Left ventricle myocardium inferior (tissue), 1 donor: ENCODE measurements at regions not wholly inside any gene's neighbourhood (a gene's known extent, or its start where the extent isn't known, plus 50 kb on each side); places are given as distances from the start of the nearest gene placed in this dataset.
"Not testable (repeated sequence)": the region's sequence is repeated elsewhere in the genome, so short reads cannot be mapped to it uniquely, and the experiment has no call there.

Experiments used
- DNase-seq: peaks from one replicate; pipeline ENCODE4 v3.0.0-alpha.2; 2020
- H3K27ac ChIP-seq: fragments of 200-600 bp; replicated peaks from 2 replicates; pipeline ENCODE4 v1.8.0; 2021
- H3K27me3 ChIP-seq: fragments of 200-600 bp; 2 replicates; pipeline ENCODE4 v1.8.0; 2021; ENCODE audit warnings: low read depth
- H3K36me3 ChIP-seq: fragments of 200-600 bp; 2 replicates; pipeline ENCODE4 v1.8.0; 2021
- H3K4me1 ChIP-seq: fragments of 200-600 bp; 2 replicates; pipeline ENCODE4 v1.8.0; 2021
- H3K4me3 ChIP-seq: fragments of 200-600 bp; 2 replicates; pipeline ENCODE4 v1.8.0; 2021; ENCODE audit warnings: mild to moderate bottlenecking, moderate library complexity
- H3K9me3 ChIP-seq: fragments of 200-600 bp; replicated peaks from 2 replicates; pipeline ENCODE4 v1.8.0; 2021
- CTCF ChIP-seq: fragments of 200-600 bp; IDR thresholded peaks from 2 replicates; pipeline ENCODE4 v1.8.0; 2021; ENCODE audit warnings: antibody characterized with exemption, mild to moderate bottlenecking, borderline replicate concordance
- intact Hi-C: fragments of 100-400 bp; cut with micrococcal nuclease; formaldehyde crosslinking; loops from one replicate; pipeline ENCODE4 v1.11.0; 2022
- donor health status: DM: no; HTN: yes; CAD: no; lungs with severe emphysema.

DNA sequence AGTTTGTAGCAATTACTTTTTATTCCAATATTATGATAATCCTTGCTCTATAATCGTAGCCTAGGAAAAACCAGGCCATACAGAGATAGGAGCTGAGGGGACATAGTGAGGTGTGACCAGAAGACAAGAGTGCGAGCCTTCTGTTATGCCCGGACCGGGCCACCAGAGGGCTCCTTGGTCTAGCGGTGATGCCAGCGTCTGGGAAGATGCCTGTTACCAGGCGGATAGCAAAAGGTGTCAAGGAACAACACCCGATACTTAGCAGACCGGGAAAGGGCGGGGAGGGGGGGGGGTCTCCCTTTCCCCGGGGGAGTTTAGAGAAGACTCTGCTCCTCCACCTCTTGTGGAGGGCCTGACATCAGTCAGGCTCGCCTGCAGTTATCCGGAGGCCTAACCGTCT lies 67.1 kb upstream of the MUC20 start:
- intact Hi-C loops, H3K27ac ChIP-seq, H3K4me1 ChIP-seq, H3K27me3 ChIP-seq, DNase-seq, H3K9me3 ChIP-seq, H3K4me3 ChIP-seq, H3K36me3 ChIP-seq: not testable (repeated sequence)
- TF ChIP-seq CTCF, result peak; percentile 20

DNA sequence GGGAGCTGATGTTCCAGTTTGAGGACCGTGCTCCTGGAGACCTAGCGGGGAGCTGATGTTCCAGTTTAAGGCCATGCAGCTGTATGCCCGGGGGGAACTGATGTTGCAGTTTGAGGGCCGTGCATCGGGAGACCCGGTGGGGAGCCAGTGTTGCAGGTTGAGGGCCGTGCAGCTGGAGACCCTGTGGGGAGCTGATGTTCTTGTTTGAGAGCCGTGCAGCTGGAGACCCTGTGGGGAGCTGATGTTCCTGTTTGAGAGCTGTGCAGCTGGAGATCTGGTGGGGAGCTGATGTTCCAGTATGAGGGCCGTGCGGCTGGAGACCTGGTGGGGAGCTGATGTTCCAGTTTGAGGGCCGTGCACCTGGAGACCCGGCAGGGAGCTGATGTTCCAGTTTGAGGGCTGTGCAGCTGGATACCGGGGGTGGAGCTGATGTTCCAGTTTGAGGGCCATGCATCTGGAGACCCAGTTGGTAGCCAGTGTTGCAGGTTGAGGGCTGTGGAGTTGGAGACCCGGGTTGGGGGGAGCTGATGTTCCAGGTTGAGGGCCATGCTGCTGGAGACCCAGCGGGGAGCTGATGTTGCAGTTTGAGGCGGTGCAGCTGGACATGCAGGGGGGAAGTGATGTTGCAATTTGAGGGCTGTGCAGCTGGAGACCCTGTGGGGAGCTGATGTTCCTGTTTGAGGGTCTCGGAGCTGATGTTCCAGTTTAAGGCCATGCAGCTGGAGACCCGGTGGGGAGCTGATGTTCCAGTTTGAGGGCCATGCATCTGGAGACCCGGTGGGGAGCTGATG lies 64.4 kb upstream of the APOD start:
- H3K4me1 ChIP-seq, H3K27ac ChIP-seq, DNase-seq, H3K9me3 ChIP-seq, intact Hi-C loops, H3K27me3 ChIP-seq, H3K4me3 ChIP-seq, H3K36me3 ChIP-seq: not testable (repeated sequence)

DNA sequence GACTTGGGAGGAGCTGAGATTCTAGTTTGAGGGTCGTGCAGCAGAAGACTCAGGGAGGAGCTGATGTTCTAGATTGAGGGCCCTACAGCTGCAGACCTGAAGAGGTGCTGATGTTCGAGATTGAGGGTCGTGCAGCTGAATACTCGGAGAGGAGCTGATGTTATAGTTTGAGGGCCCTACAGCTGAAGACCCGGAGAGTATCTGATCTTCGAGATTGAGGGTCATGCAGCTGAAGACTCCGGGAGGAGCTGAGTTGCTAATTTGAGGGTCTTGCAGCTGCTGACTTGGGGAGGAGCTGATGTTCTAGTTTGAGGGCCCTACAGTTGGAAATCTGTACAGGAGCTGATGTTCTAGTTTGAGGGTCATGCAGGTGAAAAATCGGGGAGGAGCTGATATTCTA lies 62.1 kb upstream of the APOD start:
- H3K4me1 ChIP-seq, H3K27ac ChIP-seq, H3K4me3 ChIP-seq, intact Hi-C loops, DNase-seq, H3K36me3 ChIP-seq, H3K27me3 ChIP-seq, H3K9me3 ChIP-seq: not testable (repeated sequence)

DNA sequence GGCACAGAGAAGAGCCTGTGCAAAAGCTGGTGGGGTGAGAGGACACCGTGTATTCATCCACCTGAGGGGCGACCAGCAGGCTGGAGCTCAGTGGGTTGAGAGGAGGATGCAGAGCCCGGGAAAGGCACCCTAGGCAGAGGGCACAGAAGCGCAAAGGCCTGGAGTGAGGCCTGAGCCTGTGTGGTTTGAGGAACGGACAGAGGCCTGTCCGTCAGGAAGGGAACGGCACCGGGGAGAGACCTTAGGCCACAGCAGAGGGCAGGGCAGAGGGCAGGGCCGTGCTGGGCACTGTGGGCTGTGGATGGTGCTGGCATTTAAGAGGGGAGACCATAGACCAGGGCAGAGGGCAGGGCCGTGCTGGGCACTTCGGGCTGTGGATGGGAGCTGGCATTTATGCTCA lies 59.5 kb upstream of the APOD start:
- DNase-seq, intact Hi-C loops, H3K36me3 ChIP-seq, H3K9me3 ChIP-seq, H3K27ac ChIP-seq, H3K4me3 ChIP-seq, H3K27me3 ChIP-seq, H3K4me1 ChIP-seq: not testable (repeated sequence)

DNA sequence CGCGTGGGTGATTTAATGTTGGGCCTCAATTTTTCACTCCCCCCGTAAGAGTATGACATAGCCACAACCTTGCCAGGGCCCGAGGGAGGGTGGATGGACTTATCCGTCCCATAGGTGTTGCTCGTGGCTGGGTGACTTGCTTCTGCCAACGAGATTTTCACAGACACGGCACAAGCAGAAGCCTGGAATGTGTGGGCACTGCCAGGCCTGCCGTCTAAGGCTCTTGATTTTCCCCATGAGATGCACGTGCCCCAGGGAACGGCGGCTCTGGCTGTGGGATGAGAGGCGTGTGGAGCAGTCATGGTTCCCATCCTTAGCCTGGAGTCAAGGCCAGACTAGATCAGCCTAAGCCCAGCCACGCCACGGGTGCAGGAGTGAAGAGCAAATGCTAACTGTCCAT lies 58.6 kb upstream of the APOD start:
- DNase-seq, H3K4me1 ChIP-seq, H3K27me3 ChIP-seq, H3K9me3 ChIP-seq, H3K36me3 ChIP-seq, intact Hi-C loops, H3K4me3 ChIP-seq, H3K27ac ChIP-seq: not testable (repeated sequence)

GRCh38 chr3:195638456-195638855 lies 54.7 kb upstream of the APOD start:
- H3K27me3 ChIP-seq, H3K9me3 ChIP-seq, H3K36me3 ChIP-seq, DNase-seq, H3K27ac ChIP-seq, H3K4me1 ChIP-seq, H3K4me3 ChIP-seq, intact Hi-C loops: not testable (repeated sequence)

DNA sequence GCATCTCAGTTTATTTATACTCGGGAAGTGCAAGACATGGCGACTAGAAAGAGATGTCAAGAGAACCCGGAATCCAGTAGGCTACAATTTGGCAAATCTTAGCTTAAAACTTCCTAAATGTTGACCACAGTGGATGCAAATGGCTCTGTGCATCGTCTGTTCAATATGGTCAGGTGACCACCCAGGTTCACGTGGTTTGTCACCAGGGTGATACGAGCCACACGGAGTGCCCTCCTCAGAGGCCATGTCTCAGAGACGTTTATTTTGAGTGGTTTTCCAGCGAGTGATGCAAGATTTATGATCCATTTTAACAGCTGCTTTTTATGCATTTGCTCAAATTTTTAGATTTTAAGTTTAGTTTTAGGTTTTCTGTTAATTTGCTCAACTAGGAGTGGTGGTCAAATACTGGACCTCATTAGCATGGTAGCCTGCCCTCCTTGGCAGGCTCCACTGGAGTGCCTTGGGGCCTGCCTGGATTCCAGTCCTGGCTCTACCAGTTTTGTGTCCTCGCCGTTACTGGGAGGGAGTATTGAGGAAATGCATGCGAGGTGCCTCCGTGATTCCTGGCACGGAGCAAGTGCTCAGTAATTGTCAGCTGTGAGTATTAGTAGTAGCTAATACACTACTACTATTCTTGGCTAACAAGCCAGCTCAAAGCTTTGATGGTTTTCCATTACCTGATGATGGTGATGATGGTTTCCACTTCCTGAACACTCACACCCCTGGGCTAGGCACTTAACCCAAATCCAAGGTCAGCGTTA lies 53.9 kb upstream of the APOD start:
- intact Hi-C loops, H3K4me3 ChIP-seq, H3K27ac ChIP-seq, H3K9me3 ChIP-seq, H3K4me1 ChIP-seq, H3K36me3 ChIP-seq, H3K27me3 ChIP-seq, DNase-seq: not testable (repeated sequence)

DNA sequence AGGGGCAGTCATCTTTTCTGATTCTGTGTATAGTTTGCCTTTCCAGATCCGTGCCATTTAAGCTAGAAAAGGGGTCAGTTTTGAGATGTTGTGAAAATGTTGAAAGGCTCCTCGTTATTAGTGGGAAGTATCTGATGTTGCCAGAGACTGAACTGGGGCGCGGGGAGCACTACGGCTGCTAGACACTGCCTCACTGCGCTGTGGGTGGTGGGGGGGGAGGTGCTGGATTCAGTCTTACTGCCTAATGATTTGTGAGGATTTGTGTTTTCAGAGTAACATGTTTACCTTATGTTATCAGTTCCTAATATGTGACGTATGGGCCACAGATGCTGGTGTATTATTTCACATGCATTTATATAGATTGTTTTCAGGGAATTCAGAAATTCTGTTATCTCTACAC lies 53.3 kb upstream of the APOD start:
- DNase-seq, H3K27me3 ChIP-seq, H3K9me3 ChIP-seq, H3K27ac ChIP-seq, H3K4me3 ChIP-seq, H3K36me3 ChIP-seq, intact Hi-C loops, H3K4me1 ChIP-seq: not testable (repeated sequence)

GRCh38 chr3:195635898-195636685 lies 52.4 kb upstream of the APOD start:
- H3K27me3 ChIP-seq, H3K4me1 ChIP-seq, H3K9me3 ChIP-seq, H3K36me3 ChIP-seq, DNase-seq, intact Hi-C loops: not testable (repeated sequence)
- H3K27ac ChIP-seq, result peak overlapping the region; percentile 58
- peak overlapping the region; percentile 46 for H3K4me3 ChIP-seq

DNA sequence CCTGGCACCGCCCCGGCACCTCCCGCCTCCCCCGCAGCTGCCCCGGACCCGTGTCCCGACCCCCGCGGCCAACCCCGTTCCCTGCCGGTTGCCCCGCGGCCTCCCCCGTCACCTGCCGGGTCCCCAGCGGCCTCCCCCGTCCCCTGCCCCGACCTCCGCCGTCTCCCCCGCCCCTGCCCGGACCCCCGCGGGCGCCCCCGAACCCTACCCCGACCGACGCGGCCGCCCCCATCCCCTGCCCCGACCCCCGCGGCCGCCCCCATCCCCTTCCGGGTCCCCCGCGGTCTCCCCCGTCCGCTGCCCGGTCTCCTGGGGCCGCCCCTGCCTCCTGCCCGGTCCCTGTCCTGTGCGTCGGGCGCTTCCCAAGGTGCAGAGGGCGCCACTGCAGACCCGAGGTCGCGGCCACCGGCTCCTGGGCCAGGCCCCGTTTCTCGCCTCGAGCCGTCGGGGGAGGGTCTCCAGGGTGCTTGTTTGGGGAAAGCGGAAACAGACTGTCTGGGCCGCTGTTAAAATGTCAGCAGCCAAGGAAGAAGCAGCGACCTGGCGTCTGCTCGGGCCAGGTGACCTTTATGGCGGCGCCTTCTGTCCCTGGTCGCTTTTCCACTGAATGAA lies 51.6 kb upstream of the APOD start:
- Histone ChIP-seq H3K27ac (peak overlapping the region; percentile 58), H3K4me3 (peak overlapping the region; percentile 46)
- H3K9me3 ChIP-seq, H3K27me3 ChIP-seq, intact Hi-C loops, H3K36me3 ChIP-seq, DNase-seq, H3K4me1 ChIP-seq: not testable (repeated sequence)

GRCh38 chr3:195634426-195635261 lies 50.9 kb upstream of the APOD start:
- peak overlapping the region; percentile 68 for H3K4me3 ChIP-seq
- H3K9me3 ChIP-seq, H3K36me3 ChIP-seq, DNase-seq, H3K27me3 ChIP-seq, intact Hi-C loops, H3K4me1 ChIP-seq: not testable (repeated sequence)
- peak overlapping the region; percentile 69 for H3K27ac ChIP-seq
